H1 (cell line): ENCODE measurements at regions not wholly inside any gene's neighbourhood (a gene's known extent, or its start where the extent isn't known, plus 50 kb on each side); places are given as distances from the start of the nearest gene placed in this dataset.

Experiments
- CTCF ChIA-PET: fragments of 300-600 bp; sonication (Branson Sonifier 250); formaldehyde crosslinking; loops from one replicate; lab custom pipeline; 2021; ENCODE audit not compliant: partially characterized antibody; lab: Charles Lee
- POLR2A ChIA-PET: fragments of 300-600 bp; sonication (Branson Sonifier 250); formaldehyde crosslinking; loops from one replicate; lab custom pipeline; 2021; ENCODE audit warnings: inconsistent platforms; ENCODE audit not compliant: partially characterized antibody; lab: Charles Lee
- DNase-seq, 2 experiments: peaks; one replicate each; pipeline versions ENCODE4 v3.0.0 to v3.0.0-alpha.2; 2010 to 2022; ENCODE audit warnings: low spot score in 2 of 2, low read depth in 1 of 2, mixed read lengths in 1 of 2
- FAIRE-seq: peaks from 2 replicates; lab custom pipeline; 2011; peaks lifted over from hg19 to GRCh38; lab: Jason Lieb, UNC
- H2AFZ ChIP-seq: 2 replicates; pipeline ENCODE4 v1.8.1; 2012; ENCODE audit warnings: low read length, inconsistent platforms
- H2AK5ac ChIP-seq: 2 replicates; pipeline ENCODE4 v1.6.1; 2013; ENCODE audit warnings: low read depth, low read length
- H2BK120ac ChIP-seq: replicated peaks from 2 replicates; pipeline ENCODE3; 2013; ENCODE audit warnings: low read depth, low read length, inconsistent platforms
- H2BK12ac ChIP-seq: 2 replicates; pipeline ENCODE4 v1.6.1; 2013; ENCODE audit warnings: low read depth, low read length
- H2BK15ac ChIP-seq: 2 replicates; pipeline ENCODE4 v1.6.1; 2013; ENCODE audit warnings: low read length
- H2BK20ac ChIP-seq: 2 replicates; pipeline ENCODE4 v1.6.1; 2013; ENCODE audit warnings: low read length
- H2BK5ac ChIP-seq: 2 replicates; pipeline ENCODE4 v1.6.1; 2013; ENCODE audit warnings: low read depth, low read length
- H3K14ac ChIP-seq: 2 replicates; pipeline ENCODE4 v1.6.1; 2013; ENCODE audit warnings: inconsistent platforms; ENCODE audit not compliant: insufficient read length
- H3K18ac ChIP-seq: 2 replicates; pipeline ENCODE4 v1.6.1; 2013; ENCODE audit warnings: low read length; ENCODE audit errors: extremely low read depth
- H3K23ac ChIP-seq: 2 replicates; pipeline ENCODE4 v1.6.1; 2013; ENCODE audit warnings: inconsistent platforms; ENCODE audit not compliant: insufficient read length
- H3K23me2 ChIP-seq: 2 replicates; pipeline ENCODE4 v1.6.1; 2013; ENCODE audit warnings: low read depth, low read length
- H3K27ac ChIP-seq: 2 replicates; pipeline ENCODE4 v1.6.1; 2011; ENCODE audit warnings: low read depth, low read length, inconsistent platforms
- H3K27me3 ChIP-seq, 4 experiments: replicated peaks in 1 of 4; 1 replicate in 1 of 4; 2 replicates in 3 of 4; pipeline versions ENCODE4 v1.6.1 to v1.8.1; 2011 to 2013; ENCODE audit warnings: low read length in 3 of 4, mild to moderate bottlenecking in 3 of 4, inconsistent platforms in 2 of 4, mixed read lengths in 2 of 4, moderate library complexity in 1 of 4; ENCODE audit not compliant: control insufficient read depth in 3 of 4, insufficient read depth in 3 of 4; ENCODE audit errors: extremely low read depth in 1 of 4
- H3K36me3 ChIP-seq, 4 experiments: 2 replicates each; pipeline versions ENCODE4 v1.6.1 to v1.8.1; 2011 to 2013; ENCODE audit warnings: mild to moderate bottlenecking in 4 of 4, low read length in 3 of 4, moderate library complexity in 2 of 4, control low read depth in 1 of 4, inconsistent platforms in 1 of 4; ENCODE audit not compliant: insufficient read depth in 4 of 4, control insufficient read depth in 2 of 4
- H3K4ac ChIP-seq: replicated peaks from 2 replicates; pipeline ENCODE3; 2013; ENCODE audit warnings: low read length, low read depth, mixed read lengths, inconsistent platforms; ENCODE audit not compliant: insufficient read length
- H3K4me1 ChIP-seq, 4 experiments: replicated peaks in 1 of 4; 1 replicate in 1 of 4; 2 replicates in 3 of 4; pipeline versions ENCODE4 v1.6.1 to v1.8.1; 2011 to 2013; ENCODE audit warnings: low read length in 3 of 4, inconsistent platforms in 2 of 4, mixed read lengths in 1 of 4; ENCODE audit not compliant: insufficient read depth in 4 of 4, control insufficient read depth in 3 of 4
- H3K4me2 ChIP-seq, 2 experiments: 2 replicates each; pipeline versions ENCODE4 v1.6.1 to v1.8.1; 2011 to 2013; ENCODE audit warnings: low read depth in 2 of 2, low read length in 2 of 2, control low read depth in 1 of 2, inconsistent platforms in 1 of 2, mild to moderate bottlenecking in 1 of 2; ENCODE audit not compliant: insufficient read depth in 1 of 2
- H3K4me3 ChIP-seq, 4 experiments: fragments of 200-600, 300-600 bp in 1 of 4; sonication (generic), shearing (Covaris generic), sonication (Bioruptor Twin) in 1 of 4; 2 replicates each; pipeline versions ENCODE4 v1.5.1 to v1.8.1; 2011 to 2016; ENCODE audit warnings: low read length in 4 of 4, low read depth in 3 of 4, control low read depth in 2 of 4, inconsistent platforms in 2 of 4, mild to moderate bottlenecking in 2 of 4, mixed read lengths in 1 of 4, moderate library complexity in 1 of 4; ENCODE audit not compliant: insufficient read depth in 2 of 4; ENCODE audit errors: extremely low read depth in 1 of 4
- H3K56ac ChIP-seq: replicated peaks from 2 replicates; pipeline ENCODE3; 2013; ENCODE audit warnings: low read depth, mild to moderate bottlenecking, mixed read lengths, low read length, inconsistent platforms; ENCODE audit not compliant: insufficient read length
- H3K79me1 ChIP-seq: 2 replicates; pipeline ENCODE4 v1.6.1; 2013; ENCODE audit warnings: low read depth, low read length, control low read depth
- H3K79me2 ChIP-seq, 2 experiments: 2 replicates each; pipeline versions ENCODE4 v1.6.1 to v1.8.1; 2012 to 2013; ENCODE audit warnings: low read length in 2 of 2, mild to moderate bottlenecking in 2 of 2, inconsistent platforms in 1 of 2; ENCODE audit not compliant: insufficient read depth in 2 of 2, control insufficient read depth in 1 of 2
- H3K9ac ChIP-seq, 4 experiments: replicated peaks in 1 of 4; 1 replicate in 1 of 4; 2 replicates in 3 of 4; pipeline versions ENCODE4 v1.6.1 to v1.8.1; 2011 to 2013; ENCODE audit warnings: low read depth in 3 of 4, low read length in 3 of 4, control low read depth in 2 of 4, mild to moderate bottlenecking in 2 of 4, moderate library complexity in 2 of 4, inconsistent platforms in 1 of 4; ENCODE audit errors: extremely low read depth in 1 of 4
- H3K9me3 ChIP-seq, 2 experiments: 2 replicates each; pipeline versions ENCODE4 v1.6.1 to v1.8.1; 2012 to 2013; ENCODE audit warnings: mild to moderate bottlenecking in 2 of 2, moderate library complexity in 2 of 2, control low read depth in 1 of 2, inconsistent platforms in 1 of 2, low read depth in 1 of 2, low read length in 1 of 2, mixed read lengths in 1 of 2; ENCODE audit not compliant: insufficient read depth in 2 of 2
- H4K20me1 ChIP-seq, 2 experiments: replicated peaks in 1 of 2; 2 replicates each; pipeline versions ENCODE3 to v1.8.1; 2011 to 2013; ENCODE audit warnings: inconsistent platforms in 2 of 2, low read length in 2 of 2, mild to moderate bottlenecking in 1 of 2; ENCODE audit not compliant: insufficient read depth in 2 of 2, control insufficient read depth in 1 of 2
- H4K5ac ChIP-seq: 2 replicates; pipeline ENCODE4 v1.6.1; 2013; ENCODE audit warnings: low read length, low read depth, mixed read lengths, inconsistent platforms; ENCODE audit not compliant: insufficient read length
- H4K8ac ChIP-seq: 2 replicates; pipeline ENCODE4 v1.8.0; 2013; ENCODE audit warnings: mild to moderate bottlenecking, moderate library complexity, low read length, inconsistent platforms; ENCODE audit not compliant: insufficient read depth; ENCODE audit errors: extremely low read depth
- H4K91ac ChIP-seq: replicated peaks from 2 replicates; pipeline ENCODE3; 2013; ENCODE audit warnings: low read length, mixed read lengths, inconsistent platforms; ENCODE audit not compliant: insufficient read length
- CEBPB ChIP-seq: IDR thresholded peaks from 2 replicates; pipeline ENCODE4 v1.6.1; 2012; ENCODE audit warnings: low read depth, low read length
- EP300 ChIP-seq, 2 experiments: IDR thresholded peaks; 1 replicate in 1 of 2; 2 replicates in 1 of 2; pipeline ENCODE4 v1.6.1; 2011 to 2012; ENCODE audit warnings: low read depth in 2 of 2, low read length in 2 of 2, mild to moderate bottlenecking in 2 of 2, borderline replicate concordance in 1 of 2, inconsistent platforms in 1 of 2, moderate library complexity in 1 of 2
- JUND ChIP-seq: IDR thresholded peaks from 2 replicates; pipeline ENCODE4 v1.6.1; 2011; ENCODE audit warnings: mild to moderate bottlenecking, improper control_type of control experiment, low read length
- POLR2AphosphoS5 ChIP-seq: IDR thresholded peaks from 2 replicates; pipeline ENCODE4 v1.6.1; 2011; ENCODE audit warnings: low read depth, low read length
- RBBP5 ChIP-seq: IDR thresholded peaks from 2 replicates; pipeline ENCODE4 v1.7.1; 2012; ENCODE audit warnings: low read depth, mild to moderate bottlenecking, inconsistent platforms, low read length, moderate library complexity, borderline replicate concordance
- SIRT6 ChIP-seq: IDR thresholded peaks from one replicate; pipeline ENCODE4 v1.7.1; 2012; ENCODE audit warnings: low read length, inconsistent platforms
- SIX5 ChIP-seq: IDR thresholded peaks from 2 replicates; pipeline ENCODE4 v1.6.1; 2011; ENCODE audit warnings: mild to moderate bottlenecking, low read depth, low read length
- SP1 ChIP-seq: IDR thresholded peaks from 2 replicates; pipeline ENCODE4 v1.6.1; 2011; ENCODE audit warnings: low read depth, low read length
- TAF1 ChIP-seq: IDR thresholded peaks from 2 replicates; pipeline ENCODE4 v1.6.1; 2011; ENCODE audit warnings: mild to moderate bottlenecking, low read depth, low read length
- WGBS, 2 experiments: shearing (Covaris generic) in 1 of 2; methylation state at CpG; one replicate each; pipeline versions ENCODE4 v1.1.6 to v1.1.7; 2013 to 2015; ENCODE audit warnings: low lambda C conversion rate in 2 of 2, mixed read lengths in 2 of 2, inconsistent platforms in 1 of 2, low coverage in 1 of 2, missing lambda C conversion rate in 1 of 2; ENCODE audit not compliant: insufficient replicate concordance in 2 of 2, insufficient coverage in 1 of 2, insufficient read length in 1 of 2; ENCODE audit errors: extremely low coverage in 1 of 2, missing lambda C conversion rate in 1 of 2; 5-methylcytosine and 5-hydroxymethylcytosine counted together

- 90% methylated on average over 3 of the region's 3 CpGs; no CpG with 5 or more reads in 1 of the 2 experiments for WGBS, 2 experiments
- no peak overlapping the region for H2BK120ac ChIP-seq
- no peak overlapping the region for H3K18ac ChIP-seq
- H3K4ac ChIP-seq, result no peak overlapping the region
- TF ChIP-seq TAF1 (no peak), SIRT6 (no peak), EP300 (IDR thresholded peaks at IDR 0.05; ENCODE audit: borderline replicate concordance in 1 of 2, low read depth in 2 of 2, low read length in 2 of 2) (no peak), CEBPB (no peak), JUND (no peak), POLR2AphosphoS5 (no peak), RBBP5 (no peak), SP1 (no peak), SIX5 (no peak)
- no peak for DNase-seq
- no peaks in the 10 kb centered on the region for H3K9me3 ChIP-seq
- FAIRE-seq, result peak; percentile 13
- no peak overlapping the region for H2AFZ ChIP-seq
- no peaks in the 10 kb centered on the region for H3K4me1 ChIP-seq
- H3K27ac ChIP-seq, result no peak overlapping the region
- H3K36me3 ChIP-seq, result no peaks in the 10 kb centered on the region
- H3K23me2 ChIP-seq, result no peaks in the 10 kb centered on the region
- no peaks in the 10 kb centered on the region for H4K20me1 ChIP-seq
- H2AK5ac ChIP-seq, result no peak overlapping the region
- H4K5ac ChIP-seq, result no peak overlapping the region
- no peak overlapping the region for H3K56ac ChIP-seq
- no peak overlapping the region for H4K8ac ChIP-seq
- H3K23ac ChIP-seq, result no peak overlapping the region
- no peak overlapping the region for H2BK15ac ChIP-seq
- no peak overlapping the region for H2BK12ac ChIP-seq
- no peak overlapping the region for H3K4me2 ChIP-seq
- no peak overlapping the region for H2BK5ac ChIP-seq
- no peak overlapping the region for H2BK20ac ChIP-seq
- H3K79me2 ChIP-seq, result no peaks in the 10 kb centered on the region
- POLR2A ChIA-PET, result no interaction called here
- H3K4me3 ChIP-seq, result no peak overlapping the region
- H3K79me1 ChIP-seq, result no peaks in the 10 kb centered on the region
- no peak overlapping the region for H3K14ac ChIP-seq
- H4K91ac ChIP-seq, result no peak overlapping the region
- CTCF ChIA-PET, result no interaction called here
- H3K27me3 ChIP-seq, result no peaks in the 10 kb centered on the region
- no peak overlapping the region for H3K9ac ChIP-seq
Measured at GRCh38 chrX:122790376-122791095, 393.5 kb upstream of the GRIA3 start.
